ENCODE measurements at regions not wholly inside any gene's neighbourhood (a gene's known extent, or its start where the extent isn't known, plus 50 kb on each side); places are given as distances from the start of the nearest gene placed in this dataset.

DNA sequence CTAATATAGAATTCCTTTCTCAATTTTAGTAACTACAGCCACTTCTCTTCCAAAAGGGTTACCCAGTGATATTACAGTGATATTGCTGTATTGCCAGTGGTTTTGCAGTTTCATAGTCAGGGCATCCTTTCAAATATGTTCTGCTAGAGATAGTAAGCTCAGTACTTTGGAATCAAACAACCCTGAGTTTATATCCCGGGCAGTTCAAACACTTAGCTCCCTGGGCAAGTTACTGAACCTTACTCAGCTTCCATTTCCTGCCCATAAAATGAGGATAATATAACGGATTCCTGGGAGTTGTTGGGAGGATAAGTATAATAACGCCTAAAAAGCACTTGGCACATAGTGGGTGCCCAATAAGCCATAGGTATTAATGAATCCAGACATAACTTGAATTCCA, 212.6 kb upstream of the PARD3B start:
- TF ChIP-seq, protein P1, sequence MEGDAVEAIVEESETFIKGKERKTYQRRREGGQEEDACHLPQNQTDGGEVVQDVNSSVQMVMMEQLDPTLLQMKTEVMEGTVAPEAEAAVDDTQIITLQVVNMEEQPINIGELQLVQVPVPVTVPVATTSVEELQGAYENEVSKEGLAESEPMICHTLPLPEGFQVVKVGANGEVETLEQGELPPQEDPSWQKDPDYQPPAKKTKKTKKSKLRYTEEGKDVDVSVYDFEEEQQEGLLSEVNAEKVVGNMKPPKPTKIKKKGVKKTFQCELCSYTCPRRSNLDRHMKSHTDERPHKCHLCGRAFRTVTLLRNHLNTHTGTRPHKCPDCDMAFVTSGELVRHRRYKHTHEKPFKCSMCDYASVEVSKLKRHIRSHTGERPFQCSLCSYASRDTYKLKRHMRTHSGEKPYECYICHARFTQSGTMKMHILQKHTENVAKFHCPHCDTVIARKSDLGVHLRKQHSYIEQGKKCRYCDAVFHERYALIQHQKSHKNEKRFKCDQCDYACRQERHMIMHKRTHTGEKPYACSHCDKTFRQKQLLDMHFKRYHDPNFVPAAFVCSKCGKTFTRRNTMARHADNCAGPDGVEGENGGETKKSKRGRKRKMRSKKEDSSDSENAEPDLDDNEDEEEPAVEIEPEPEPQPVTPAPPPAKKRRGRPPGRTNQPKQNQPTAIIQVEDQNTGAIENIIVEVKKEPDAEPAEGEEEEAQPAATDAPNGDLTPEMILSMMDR (IDR thresholded peaks at IDR 0.05) = no peak
- TF ChIP-seq POLR2A (IDR thresholded peaks at IDR 0.05) (no peak), POLR2AphosphoS5 (IDR thresholded peaks at IDR 0.05) (no peak)

Measured in prostate gland (tissue), 2 donors.